Panc1 (cell line): ENCODE measurements at regions not wholly inside any gene's neighbourhood (a gene's known extent, or its start where the extent isn't known, plus 50 kb on each side); places are given as distances from the start of the nearest gene placed in this dataset.

Experiments
- CTCF ChIP-seq: fragments of 450-650 bp; IDR thresholded peaks from 2 replicates; pipeline ENCODE4 v1.5.1; 2017; ENCODE audit warnings: mild to moderate bottlenecking
- POLR2AphosphoS5 ChIP-seq: IDR thresholded peaks from 2 replicates; pipeline ENCODE4 v1.6.1; 2012; ENCODE audit warnings: mild to moderate bottlenecking, low read depth, low read length, moderate library complexity

DNA sequence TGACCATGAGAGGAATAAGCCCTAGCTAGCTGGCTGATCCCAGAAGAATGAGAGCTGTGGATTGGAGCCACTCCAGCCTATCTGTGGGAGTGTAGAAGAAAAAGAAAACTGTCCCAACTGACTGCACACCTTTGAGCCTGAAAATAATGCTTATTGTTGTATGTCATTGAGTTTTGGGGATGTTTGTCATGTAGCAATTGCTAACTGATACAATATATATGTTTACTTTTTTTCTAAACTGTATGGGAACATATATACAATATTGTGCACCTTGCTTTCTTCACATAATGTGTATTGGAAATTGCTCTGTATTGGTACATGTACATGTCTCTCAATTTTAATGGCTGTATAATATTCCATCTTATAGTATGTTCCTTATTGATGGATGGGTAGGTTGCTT lies 124.0 kb upstream of the NLRP1 start:
- TF ChIP-seq CTCF (no peak), POLR2AphosphoS5 (no peak)
